Stimulated activated CD4-positive, alpha-beta T cell treated with anti-CD3 and anti-CD28 coated beads, Interleukin-1b, Interleukin-23, amount 100 ng/mL, for 1 hour (primary cell): ENCODE measurements at regions not wholly inside any gene's neighbourhood (a gene's known extent, or its start where the extent isn't known, plus 50 kb on each side); places are given as distances from the start of the nearest gene placed in this dataset.
"Not testable (repeated sequence)": the region's sequence is repeated elsewhere in the genome, so short reads cannot be mapped to it uniquely, and the experiment has no call there.

Source experiments
- DNase-seq, 2 donors: peaks; one replicate each; pipeline ENCODE4 v3.0.0-alpha.2; 2020; ENCODE audit warnings: low read depth in 2 of 2

GRCh38 chr4:26239801-26240200 is 81.0 kb upstream of the RBPJ start:
- no peak for DNase-seq

GRCh38 chr4:26241179-26241578 is 79.6 kb upstream of the RBPJ start:
- no peak for DNase-seq

DNA sequence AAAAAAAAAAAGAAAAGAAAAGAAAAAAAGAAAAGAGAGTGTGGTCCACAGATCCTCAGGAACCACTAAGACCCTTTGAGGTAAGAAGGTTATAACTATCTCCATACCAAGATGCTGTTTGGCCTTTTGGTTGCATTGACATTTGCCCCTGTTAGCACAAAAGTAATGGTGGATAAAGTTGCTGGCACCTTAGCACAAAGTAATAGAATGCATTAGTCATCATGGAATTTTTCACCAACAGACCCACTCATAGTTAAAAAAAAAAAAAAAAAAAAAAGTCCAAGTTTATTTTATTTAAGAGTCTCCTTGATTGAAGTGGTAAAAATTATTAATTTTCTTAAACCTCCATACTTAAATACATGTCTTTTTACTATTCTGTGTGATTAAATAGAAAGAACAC is 78.4 kb upstream of the RBPJ start:
- no peak for DNase-seq

DNA sequence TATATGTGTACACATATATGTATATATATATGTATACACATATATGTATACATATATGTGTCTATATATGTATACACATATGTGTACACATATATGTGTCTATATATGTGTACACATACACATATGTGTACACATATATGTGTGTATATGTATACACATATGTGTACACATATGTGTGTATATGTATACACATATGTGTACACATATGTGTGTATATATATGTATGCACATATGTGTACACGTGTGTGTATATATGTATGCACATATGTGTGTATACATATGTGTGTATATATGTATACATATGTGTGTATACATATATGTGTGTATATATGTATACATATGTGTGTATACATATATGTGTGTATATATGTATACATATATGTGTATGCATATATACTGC is 76.7 kb upstream of the RBPJ start:
- not testable (repeated sequence) for DNase-seq

GRCh38 chr4:26248647-26249046 is 72.2 kb upstream of the RBPJ start:
- no peak for DNase-seq

DNA sequence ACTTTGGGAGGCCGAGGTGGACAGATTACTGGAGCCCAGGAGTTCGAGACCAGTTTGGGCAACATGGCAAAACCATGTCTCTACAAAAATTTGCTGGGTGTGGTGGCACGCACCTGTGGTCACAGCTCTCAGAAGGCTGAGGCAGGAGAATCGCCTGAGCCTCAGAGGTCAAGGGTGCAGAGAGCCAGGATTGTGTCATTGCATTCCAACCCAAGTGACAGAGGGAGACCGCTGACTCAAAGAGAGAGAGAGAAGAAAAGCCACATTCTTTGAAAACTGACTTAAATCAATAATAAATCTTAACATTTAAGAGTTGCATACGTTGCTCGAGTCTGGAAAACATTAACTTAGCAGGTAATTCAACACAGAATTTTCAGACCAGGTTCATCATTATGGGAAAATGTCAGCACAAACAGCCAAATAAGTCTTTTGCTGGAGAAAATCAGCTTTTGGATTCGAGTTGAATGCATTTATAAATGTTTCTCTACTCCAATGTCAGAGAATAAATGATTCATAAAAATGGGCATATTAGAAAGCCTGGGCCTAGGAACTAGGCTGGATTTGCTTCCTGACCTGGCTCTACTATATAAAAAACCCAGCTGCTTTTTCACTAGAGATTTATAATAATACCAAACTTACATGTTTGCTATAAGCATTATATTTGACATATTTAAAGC is 68.3 kb upstream of the RBPJ start:
- DNase-seq: no peak

- DNase-seq: no peak
These were observed 66.8 kb upstream of the RBPJ start for GRCh38 chr4:26253968-26254367.

- no peak for DNase-seq
These were observed 64.8 kb upstream of the RBPJ start for GRCh38 chr4:26255989-26256388.

- DNase-seq: not testable (repeated sequence)
These were observed 63.4 kb upstream of the RBPJ start for GRCh38 chr4:26257444-26257843.

GRCh38 chr4:26257850-26258249 is 63.0 kb upstream of the RBPJ start:
- DNase-seq: no peak

DNA sequence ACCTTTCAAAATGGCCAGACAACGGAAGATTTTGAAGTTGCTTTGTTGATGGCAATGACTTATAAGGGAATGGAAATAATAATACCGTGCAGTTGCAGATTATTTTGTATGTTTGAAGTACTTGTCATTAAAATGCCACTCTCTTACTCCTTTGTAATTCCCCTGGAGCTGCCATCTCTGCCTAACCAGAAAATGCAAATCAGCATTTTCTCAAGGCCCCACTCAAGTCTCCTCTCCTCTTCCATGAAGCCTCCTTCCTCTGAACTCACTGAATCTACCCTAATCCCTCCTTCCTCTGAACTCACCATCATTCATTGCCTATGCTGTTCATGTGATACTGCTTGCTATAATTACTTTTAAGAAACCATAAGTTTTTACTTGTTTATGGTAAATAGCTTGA is 60.2 kb upstream of the RBPJ start:
- no peak for DNase-seq

DNA sequence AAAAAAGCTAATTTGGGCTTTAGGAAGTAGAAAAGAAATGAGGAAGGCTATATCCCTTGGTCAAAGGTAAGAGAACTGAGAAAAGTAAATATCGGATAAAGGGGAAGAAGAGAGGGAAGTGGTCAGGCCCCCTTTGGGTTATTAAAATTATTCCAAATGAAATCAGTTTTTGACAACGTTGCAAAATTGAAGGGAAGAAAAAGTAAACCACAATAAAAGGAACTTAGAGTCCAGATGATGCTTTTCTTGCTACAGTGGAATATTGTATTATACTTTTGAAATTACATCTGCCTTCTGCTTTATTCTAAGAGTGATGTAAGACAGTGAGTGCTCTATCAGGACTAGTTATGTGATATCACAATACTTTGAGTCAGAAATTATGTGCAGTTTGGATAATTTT is 59.4 kb upstream of the RBPJ start:
- no peak for DNase-seq

- no peak for DNase-seq
These were observed 57.6 kb upstream of the RBPJ start for GRCh38 chr4:26263165-26263564.

DNA sequence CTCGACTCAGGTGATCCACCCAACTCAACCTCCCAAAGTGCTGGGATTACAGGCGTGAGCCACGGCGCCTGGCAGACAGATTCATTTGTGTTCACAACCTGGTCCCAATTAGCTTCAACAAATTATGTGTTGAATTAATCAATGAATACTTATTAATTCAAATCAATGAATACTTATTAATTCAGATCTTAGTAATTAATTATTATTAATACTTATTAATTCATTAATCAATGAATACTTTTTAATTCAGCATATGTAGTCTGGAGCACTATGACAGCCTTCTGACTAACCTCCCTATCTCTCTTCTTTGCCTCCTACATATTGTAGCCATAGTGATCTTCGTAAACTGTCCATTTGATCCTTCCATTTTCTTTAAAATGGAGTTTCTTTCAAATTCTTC is 56.7 kb upstream of the RBPJ start:
- no peak for DNase-seq

DNA sequence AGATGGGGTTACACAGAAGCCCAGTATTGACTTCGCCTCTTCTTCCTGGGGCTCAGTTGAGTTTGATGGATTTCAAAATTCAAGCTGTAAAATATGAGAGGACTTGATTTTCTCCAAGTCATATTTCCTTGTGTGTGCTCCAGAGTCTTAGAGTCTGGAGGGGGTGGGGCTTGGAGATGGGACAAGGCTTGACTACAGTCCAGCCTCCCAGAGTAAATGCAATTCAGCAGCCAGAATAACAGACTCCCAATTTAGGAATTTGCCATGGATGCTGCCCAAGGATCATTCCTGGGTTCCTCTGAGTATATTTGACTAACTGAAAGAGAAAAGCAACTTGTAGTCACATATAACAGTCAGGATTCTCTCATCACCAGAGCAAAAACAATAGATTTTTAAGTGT is 53.7 kb upstream of the RBPJ start:
- DNase-seq: no peak

GRCh38 chr4:26268246-26268645 is 52.6 kb upstream of the RBPJ start:
- DNase-seq: no peak

DNA sequence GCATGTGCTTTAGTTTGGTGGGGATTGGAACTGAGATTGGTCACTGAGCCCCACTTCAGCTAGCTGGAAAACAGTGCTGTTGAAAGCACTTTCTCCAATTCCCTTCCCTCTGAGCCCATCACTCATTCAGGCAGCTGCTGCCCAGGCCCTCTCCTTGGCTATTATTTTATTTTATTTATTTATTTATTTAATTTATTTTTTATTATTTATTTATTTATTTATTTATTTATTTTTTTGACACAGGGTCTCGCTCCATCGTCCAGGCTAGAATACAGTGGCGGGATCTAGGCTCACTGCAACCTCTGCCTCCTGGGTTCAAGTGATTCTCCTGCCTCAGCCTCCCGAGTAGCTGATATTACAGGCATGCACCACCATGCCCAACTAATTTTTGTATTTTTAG is 51.8 kb upstream of the RBPJ start:
- no peak for DNase-seq
